ENCODE measurements at regions not wholly inside any gene's neighbourhood (a gene's known extent, or its start where the extent isn't known, plus 50 kb on each side); places are given as distances from the start of the nearest gene placed in this dataset.

GRCh38 chrX:121102101-121102500 lies 54.7 kb downstream of the GLUD2 start:
- DNase-seq (ENCODE audit: low read depth), result no peak
- TF ChIP-seq POLR2A (IDR thresholded peaks at IDR 0.05; ENCODE audit: extremely low read depth, insufficient read length), result no peak
- H3K4me3 ChIP-seq (ENCODE audit: low read depth, low read length), result no peak overlapping the region

DNA sequence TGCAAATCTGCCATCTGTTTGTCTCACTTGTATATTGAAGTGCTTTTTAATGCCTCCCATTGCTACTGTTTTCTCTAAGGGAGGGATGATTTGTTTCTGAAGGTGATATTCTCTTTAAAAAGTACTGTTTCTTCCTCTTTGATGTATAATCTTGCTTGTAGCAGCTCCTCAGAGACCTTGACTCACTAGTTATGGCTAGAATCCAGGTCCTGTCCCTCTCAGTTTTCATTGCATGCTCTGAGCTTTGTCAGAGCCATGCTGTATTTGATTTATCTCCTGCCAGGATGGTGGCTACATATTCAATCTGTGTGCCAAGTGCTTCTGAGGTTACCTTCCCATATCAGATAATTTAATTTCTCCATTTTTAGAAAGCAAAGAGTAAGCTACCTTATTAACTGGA lies 56.0 kb downstream of the GLUD2 start:
- DNase-seq (ENCODE audit: low read depth), result no peak
- TF ChIP-seq POLR2A (IDR thresholded peaks at IDR 0.05; ENCODE audit: extremely low read depth, insufficient read length) (no peak), MYC (IDR thresholded peaks at IDR 0.05; ENCODE audit: low read depth, low read length) (no peak), CTCF (IDR thresholded peaks at IDR 0.05; ENCODE audit: low read depth, low read length) (no peak)
- TF ChIP-seq, protein P1, sequence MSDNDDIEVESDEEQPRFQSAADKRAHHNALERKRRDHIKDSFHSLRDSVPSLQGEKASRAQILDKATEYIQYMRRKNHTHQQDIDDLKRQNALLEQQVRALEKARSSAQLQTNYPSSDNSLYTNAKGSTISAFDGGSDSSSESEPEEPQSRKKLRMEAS (IDR thresholded peaks at IDR 0.05; ENCODE audit: low read depth, low read length), result no peak
- H3K4me3 ChIP-seq (ENCODE audit: low read depth, low read length), result no peak overlapping the region

DNA sequence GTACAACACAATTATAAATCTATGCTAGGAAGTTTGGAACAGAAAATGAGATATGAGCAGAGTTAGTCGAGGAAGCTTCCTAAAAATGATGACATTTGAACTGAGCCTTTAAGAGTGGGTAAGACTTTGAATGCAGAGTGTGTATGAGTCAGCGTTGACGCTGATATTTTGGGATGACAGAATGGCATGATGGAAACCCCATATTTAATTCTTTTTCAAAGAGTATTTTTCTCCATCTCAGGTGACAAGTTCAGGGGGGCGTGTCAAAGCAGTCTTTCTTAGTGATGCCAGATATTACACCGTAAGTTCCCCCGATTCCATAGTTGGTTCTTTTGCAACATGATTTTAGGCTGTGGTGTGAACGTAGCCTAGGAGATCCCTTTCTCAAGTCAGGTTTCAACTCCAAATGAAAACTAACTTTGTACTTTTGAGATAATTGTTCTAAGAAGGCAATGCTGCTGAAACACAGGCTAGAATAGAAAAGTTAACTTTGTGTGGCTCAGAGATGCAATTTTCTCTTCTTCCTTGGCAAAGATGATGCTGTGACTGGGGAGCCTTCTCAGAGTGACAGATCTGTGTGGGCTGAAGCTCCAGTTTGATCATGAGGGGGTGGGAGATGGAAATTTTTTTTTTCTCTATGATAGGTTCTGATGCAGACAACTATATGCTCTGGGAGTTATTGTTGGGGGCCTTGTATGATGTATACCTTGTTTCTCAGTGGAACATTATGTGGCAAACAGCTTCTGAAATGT lies 59.2 kb downstream of the GLUD2 start:
- DNase-seq (ENCODE audit: low read depth), result no peak
- no peak overlapping the region for H3K4me3 ChIP-seq (ENCODE audit: low read depth, low read length)
- TF ChIP-seq, protein P1 (IDR thresholded peaks at IDR 0.05; ENCODE audit: low read depth, low read length), result no peak
- TF ChIP-seq CTCF (IDR thresholded peaks at IDR 0.05; ENCODE audit: low read depth, low read length) (no peak), POLR2A (IDR thresholded peaks at IDR 0.05; ENCODE audit: extremely low read depth, insufficient read length) (no peak), MYC (IDR thresholded peaks at IDR 0.05; ENCODE audit: low read depth, low read length) (no peak)

GRCh38 chrX:121109986-121110385 lies 62.6 kb downstream of the GLUD2 start:
- H3K4me3 ChIP-seq (ENCODE audit: low read depth, low read length), result no peak overlapping the region
- TF ChIP-seq, protein P1 (IDR thresholded peaks at IDR 0.05; ENCODE audit: low read depth, low read length), result no peak
- TF ChIP-seq CTCF (IDR thresholded peaks at IDR 0.05; ENCODE audit: low read depth, low read length), result no peak
- DNase-seq (ENCODE audit: low read depth), result no peak

- H3K4me3 ChIP-seq (ENCODE audit: low read depth, low read length), result no peak overlapping the region
- no peak for DNase-seq (ENCODE audit: low read depth)
- TF ChIP-seq, protein P1 (IDR thresholded peaks at IDR 0.05; ENCODE audit: low read depth, low read length), result no peak
Observed at GRCh38 chrX:121110536-121110935, 63.1 kb downstream of the GLUD2 start.

- DNase-seq (ENCODE audit: low read depth), result no peak
- no peak for TF ChIP-seq POLR2A (IDR thresholded peaks at IDR 0.05; ENCODE audit: extremely low read depth, insufficient read length)
- TF ChIP-seq, protein P1 (IDR thresholded peaks at IDR 0.05; ENCODE audit: low read depth, low read length), result no peak
- no peak for TF ChIP-seq CTCF (IDR thresholded peaks at IDR 0.05; ENCODE audit: low read depth, low read length)
- TF ChIP-seq MYC (IDR thresholded peaks at IDR 0.05; ENCODE audit: low read depth, low read length), result no peak
- H3K4me3 ChIP-seq (ENCODE audit: low read depth, low read length), result no peak overlapping the region
Observed at GRCh38 chrX:121114691-121115090, 67.3 kb downstream of the GLUD2 start.

All from NB4 (cell line).